Fibroblast of villous mesenchyme (primary cell): ENCODE measurements at regions not wholly inside any gene's neighbourhood (a gene's known extent, or its start where the extent isn't known, plus 50 kb on each side); places are given as distances from the start of the nearest gene placed in this dataset.

ENCODE experiments used
- DNase-seq: peaks from one replicate; pipeline ENCODE4 v3.0.0-alpha.2; 2010; ENCODE audit warnings: low read depth
- H3K4me3 ChIP-seq: 2 replicates; pipeline ENCODE4 v1.5.1; 2011; ENCODE audit warnings: low read depth, mild to moderate bottlenecking, low read length
- TF ChIP-seq, protein P1 (sequence below): IDR thresholded peaks from 2 replicates; pipeline ENCODE4 v1.5.1; 2012; ENCODE audit warnings: low read depth, mild to moderate bottlenecking, low read length; ENCODE audit not compliant: insufficient read depth

DNA sequence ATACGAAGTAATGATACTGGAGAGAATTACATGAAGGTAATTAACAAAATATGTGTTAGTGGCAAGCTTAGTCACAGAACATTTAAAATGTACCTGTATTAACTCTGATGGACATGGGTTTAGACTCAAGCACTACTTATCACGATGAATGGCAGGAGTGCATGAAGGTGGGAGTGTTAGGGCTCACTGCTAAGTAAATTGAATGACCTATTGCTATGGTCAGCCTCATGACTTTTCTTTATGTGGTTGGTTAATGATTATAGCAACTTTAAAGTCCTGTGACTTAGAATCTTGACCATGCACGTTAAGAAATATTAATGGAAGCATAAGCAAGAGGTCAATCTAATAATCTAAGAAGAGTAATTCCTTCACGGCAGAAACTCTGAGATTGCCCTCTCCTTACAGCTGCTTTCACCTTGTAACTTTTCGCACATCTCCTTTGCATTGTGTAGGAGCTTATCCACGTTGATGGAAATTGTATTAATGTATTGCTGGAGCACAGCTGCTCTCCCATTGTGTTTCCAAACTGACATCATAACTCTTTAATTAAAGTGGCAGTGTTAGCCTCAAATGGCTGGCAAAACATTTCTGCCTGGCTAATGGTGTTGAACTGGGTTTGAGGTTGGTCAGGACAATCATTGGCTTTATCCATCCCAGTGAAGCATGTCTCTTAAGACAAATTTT lies 114.5 kb downstream of the RXFP2 start:
- no peak for DNase-seq
- TF ChIP-seq, protein P1, sequence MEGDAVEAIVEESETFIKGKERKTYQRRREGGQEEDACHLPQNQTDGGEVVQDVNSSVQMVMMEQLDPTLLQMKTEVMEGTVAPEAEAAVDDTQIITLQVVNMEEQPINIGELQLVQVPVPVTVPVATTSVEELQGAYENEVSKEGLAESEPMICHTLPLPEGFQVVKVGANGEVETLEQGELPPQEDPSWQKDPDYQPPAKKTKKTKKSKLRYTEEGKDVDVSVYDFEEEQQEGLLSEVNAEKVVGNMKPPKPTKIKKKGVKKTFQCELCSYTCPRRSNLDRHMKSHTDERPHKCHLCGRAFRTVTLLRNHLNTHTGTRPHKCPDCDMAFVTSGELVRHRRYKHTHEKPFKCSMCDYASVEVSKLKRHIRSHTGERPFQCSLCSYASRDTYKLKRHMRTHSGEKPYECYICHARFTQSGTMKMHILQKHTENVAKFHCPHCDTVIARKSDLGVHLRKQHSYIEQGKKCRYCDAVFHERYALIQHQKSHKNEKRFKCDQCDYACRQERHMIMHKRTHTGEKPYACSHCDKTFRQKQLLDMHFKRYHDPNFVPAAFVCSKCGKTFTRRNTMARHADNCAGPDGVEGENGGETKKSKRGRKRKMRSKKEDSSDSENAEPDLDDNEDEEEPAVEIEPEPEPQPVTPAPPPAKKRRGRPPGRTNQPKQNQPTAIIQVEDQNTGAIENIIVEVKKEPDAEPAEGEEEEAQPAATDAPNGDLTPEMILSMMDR = no peak
- no peak overlapping the region for H3K4me3 ChIP-seq

DNA sequence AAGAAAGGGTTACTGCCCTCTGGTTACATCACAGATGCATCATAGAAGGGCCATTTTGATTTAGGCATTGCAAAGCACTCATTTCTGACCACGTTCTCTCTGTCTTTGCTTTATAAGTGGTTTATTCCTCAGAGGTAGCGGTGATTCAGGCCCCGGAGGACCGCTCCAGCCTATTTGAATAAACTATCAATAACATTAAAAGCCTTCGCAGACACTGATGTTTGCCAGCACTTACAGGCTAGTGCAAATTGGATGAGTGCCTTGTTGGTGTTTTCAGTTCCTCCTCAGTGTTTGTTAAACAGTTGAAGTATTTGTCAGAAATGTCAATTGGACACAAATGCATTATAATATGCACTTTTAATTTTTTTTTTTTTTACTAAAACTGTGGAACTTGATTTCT lies 120.2 kb downstream of the RXFP2 start:
- H3K4me3 ChIP-seq = no peak overlapping the region
- DNase-seq = peak; percentile 8
- TF ChIP-seq, protein P1 = no peak

DNA sequence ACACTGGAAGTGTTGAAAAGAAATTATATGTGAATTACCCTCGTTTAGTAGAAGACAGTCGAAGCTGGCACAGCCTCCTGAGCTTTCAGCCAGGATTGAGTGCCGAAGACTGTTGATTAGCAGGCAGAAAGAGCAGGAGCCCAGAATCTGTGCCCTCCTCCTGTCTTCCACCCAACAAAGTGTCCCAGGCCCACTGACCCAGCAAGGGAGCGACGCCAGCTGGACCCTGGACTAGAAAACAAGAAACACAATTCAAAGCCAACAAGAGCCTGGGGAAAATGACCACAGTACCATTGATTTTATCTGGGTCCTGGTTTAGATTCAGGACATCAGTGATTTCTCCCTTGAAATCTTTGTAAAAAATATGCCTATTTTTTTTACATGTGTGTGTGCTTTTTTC lies 120.7 kb downstream of the RXFP2 start:
- H3K4me3 ChIP-seq = no peak overlapping the region
- TF ChIP-seq, protein P1 = no peak
- DNase-seq = no peak

DNA sequence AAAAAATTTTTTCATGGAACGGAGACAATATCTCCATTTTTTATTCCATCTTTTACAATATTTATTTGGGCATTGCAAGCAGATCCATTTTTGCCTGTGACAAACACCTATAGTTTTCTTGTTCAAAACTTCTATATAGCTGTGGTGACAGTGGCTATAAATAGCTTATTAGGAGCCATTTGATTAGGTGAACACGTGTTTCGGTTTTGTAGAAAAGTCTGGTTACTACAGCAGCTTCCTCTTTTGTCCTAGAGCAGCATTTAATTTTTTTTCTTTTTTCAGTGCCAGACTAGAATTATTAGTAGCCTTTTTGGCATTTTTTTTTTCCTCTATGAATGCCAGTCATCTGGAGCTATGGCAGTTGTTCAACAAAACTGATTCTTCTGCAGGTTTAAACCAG lies 123.5 kb downstream of the RXFP2 start:
- H3K4me3 ChIP-seq = no peak overlapping the region
- TF ChIP-seq, protein P1 = no peak
- DNase-seq = no peak

DNA sequence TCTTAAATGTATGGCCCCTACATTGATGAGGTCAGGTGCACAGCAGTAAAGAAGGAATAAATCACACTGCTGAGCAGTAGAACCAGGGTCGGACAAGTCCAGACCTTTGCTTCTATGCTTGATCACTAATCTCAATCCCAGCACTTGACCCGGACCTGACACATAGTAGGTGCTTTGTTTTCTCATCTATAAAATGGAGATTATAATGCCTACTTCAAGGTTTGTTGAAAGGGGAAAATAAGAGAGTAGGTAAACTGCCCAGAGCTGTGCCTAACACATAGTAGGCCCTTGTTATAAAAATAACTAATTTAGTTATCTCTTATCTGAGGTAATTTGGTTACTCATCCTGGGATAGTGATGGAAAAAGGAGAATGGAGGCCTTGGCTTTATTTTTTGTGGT lies 125.0 kb downstream of the RXFP2 start:
- DNase-seq = no peak
- H3K4me3 ChIP-seq = no peak overlapping the region
- TF ChIP-seq, protein P1 = no peak

DNA sequence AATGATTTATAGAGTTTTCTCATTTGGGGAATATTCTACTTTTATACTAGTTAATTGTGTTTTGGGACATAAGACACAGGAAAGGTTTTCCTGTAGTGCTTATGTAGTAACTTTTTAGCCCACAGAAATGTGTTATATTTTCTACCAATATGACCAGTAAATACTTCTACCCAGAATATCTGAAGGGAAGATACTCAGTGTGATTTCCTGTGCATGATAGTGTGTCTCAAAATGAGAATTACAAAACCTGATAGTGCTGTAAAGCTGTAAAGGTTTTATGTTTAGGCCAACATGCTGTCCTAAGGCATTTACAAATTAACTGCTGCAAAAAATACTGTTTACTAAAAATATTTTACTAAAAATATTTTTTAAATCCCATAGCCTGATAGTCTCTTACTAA lies 126.8 kb downstream of the RXFP2 start:
- TF ChIP-seq, protein P1 = no peak
- no peak for DNase-seq

DNA sequence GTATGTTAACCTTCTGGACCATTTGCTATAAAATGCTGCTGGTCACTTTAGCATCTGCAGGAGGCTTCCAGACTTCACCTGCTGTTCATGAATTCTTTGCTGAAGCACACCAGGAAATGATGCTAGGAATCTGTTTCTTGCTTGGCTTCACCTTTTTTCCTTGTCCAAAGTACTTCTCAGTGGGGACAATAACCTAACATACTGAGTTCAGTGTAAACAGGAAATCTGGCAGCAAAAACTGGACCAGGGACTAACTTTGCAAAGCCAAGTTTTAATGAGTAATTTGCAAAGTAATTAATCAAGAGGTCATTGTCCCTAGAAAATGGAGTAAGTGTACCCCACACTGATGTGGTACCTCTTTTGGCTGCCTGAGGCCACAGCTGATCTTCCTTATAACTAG lies 128.4 kb downstream of the RXFP2 start:
- H3K4me3 ChIP-seq = no peak overlapping the region
- TF ChIP-seq, protein P1 = no peak
- no peak for DNase-seq

More for the DNA sequence above, 126.8 kb downstream of the RXFP2 start:
- H3K4me3 ChIP-seq = no peak overlapping the region
